H1 (cell line): ENCODE measurements at regions not wholly inside any gene's neighbourhood (a gene's known extent, or its start where the extent isn't known, plus 50 kb on each side); places are given as distances from the start of the nearest gene placed in this dataset.

Experiments used
- BCL11A ChIP-seq, 2 experiments: IDR thresholded peaks; one replicate each; pipeline ENCODE4 v1.6.1; 2011; ENCODE audit warnings: low read depth in 2 of 2, low read length in 2 of 2, mild to moderate bottlenecking in 2 of 2
- CHD1 ChIP-seq: IDR thresholded peaks from 2 replicates; pipeline ENCODE4 v1.6.1; 2012; ENCODE audit warnings: low read depth, low read length, improper control_type of control experiment
- NANOG ChIP-seq: IDR thresholded peaks from 2 replicates; pipeline ENCODE4 v1.6.1; 2011; ENCODE audit warnings: low read length, low read depth, mild to moderate bottlenecking, inconsistent platforms; ENCODE audit not compliant: insufficient read depth, poor library complexity, severe bottlenecking

DNA sequence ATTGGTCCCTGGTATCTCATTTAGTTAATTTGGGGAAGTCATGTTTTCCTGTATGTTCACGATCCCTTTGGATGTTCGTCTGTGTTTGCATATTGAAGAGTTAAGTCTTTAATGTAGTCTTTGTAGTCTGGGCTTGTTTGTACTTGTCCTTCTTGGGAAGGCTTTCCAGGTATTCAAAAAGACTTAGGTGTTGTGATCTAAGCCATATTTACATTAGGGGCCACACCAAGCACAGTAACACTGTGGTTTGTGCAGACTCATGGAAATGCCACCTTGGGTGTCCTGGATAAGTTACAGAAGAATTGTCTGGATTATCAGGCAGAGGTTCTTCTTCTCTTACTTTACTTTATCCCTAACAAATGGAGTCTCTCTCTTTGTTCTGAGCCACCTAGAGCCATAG is 380.3 kb downstream of the CCER1 start (continued):
- TF ChIP-seq NANOG (no peak), BCL11A (IDR thresholded peaks at IDR 0.05; ENCODE audit: low read depth in 2 of 2, low read length in 2 of 2) (no peak), CHD1 (no peak)
